ENCODE measurements at regions not wholly inside any gene's neighbourhood (a gene's known extent, or its start where the extent isn't known, plus 50 kb on each side); places are given as distances from the start of the nearest gene placed in this dataset.

DNA sequence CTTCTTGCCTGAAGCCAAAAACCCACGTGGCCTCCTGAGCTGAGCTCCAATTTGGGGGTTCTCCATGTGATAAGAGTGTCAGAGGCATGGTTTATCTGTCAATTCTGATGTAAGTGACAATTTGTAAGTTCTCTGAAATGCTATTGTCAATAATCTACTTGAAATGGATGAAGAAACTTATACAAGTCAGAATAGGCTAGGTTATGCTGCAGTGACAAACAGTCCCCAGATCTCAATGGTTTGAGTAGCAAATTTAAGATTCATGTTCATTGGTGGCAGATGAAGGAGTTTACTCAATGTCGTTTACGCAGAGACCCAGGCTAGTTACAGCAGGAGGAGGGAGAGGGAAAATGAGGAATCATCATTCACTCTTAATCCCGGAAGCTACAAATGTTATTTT is 352.4 kb downstream of the KIF16B start:
- DNase-seq = no peak

- DNase-seq = no peak
These were observed 354.1 kb downstream of the KIF16B start for GRCh38 chr20:16219182-16219581.

GRCh38 chr20:16216914-16217230 is 356.4 kb downstream of the KIF16B start:
- DNase-seq = no peak

- no peak for DNase-seq
These were observed 356.9 kb downstream of the KIF16B start for GRCh38 chr20:16216227-16216913.

DNA sequence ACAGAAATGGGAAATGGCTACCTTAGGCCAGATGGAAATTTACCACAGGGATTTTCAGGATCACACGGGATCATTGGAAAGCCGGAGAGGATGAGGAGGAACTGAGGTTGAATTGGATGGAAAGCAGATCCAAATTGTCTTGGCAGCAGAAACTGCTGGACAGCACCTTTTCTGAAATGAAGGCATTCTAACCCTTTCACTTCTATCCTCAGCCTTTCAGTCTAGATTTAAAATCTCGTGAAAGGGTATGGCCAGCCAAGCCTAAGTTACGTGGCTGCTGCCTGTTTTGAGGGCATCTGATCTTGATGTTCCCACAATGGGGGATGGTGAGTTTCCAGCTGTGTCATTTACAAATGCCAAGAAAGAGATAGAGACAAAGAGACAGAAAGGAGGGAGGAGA is 358.2 kb downstream of the KIF16B start:
- DNase-seq = no peak

DNA sequence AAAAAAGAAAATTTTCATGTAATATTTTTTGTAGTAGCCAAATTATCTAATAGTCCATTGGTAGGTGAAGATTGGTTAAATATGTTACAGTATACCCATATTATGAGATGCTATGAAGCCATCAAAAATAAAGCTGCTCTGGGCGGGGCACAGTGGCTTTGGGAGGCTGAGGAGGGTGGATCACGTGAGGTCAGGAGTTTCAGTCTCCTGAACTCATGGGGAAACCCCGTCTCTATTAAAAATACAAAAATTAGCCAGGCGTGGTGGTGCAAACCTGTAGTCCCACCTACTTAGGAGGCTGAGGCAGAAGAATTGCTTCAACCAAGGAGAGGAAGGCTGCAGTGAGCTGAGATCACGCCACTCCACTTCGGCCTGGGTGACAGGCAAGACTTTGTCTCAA is 360.5 kb downstream of the KIF16B start:
- no peak for DNase-seq

DNA sequence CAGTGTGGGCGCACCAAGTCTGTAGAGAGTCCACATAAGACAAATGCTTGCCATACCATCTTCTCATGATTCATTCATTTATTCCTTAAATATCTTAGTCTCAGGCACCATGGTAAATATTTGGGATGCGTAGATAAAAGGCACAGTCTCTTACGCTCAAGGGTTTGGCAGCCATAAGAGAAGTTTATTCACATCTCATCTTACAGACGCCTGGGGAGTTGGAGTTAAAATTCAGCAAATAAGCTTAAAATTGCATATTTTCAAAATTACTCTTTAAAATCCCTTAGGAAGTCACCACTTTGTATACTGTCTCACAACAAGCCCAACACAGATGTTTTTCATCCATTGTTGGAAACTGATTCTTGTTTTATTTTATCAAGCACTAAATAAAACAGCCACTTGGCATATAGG is 363.3 kb downstream of the KIF16B start:
- no peak for DNase-seq

DNA sequence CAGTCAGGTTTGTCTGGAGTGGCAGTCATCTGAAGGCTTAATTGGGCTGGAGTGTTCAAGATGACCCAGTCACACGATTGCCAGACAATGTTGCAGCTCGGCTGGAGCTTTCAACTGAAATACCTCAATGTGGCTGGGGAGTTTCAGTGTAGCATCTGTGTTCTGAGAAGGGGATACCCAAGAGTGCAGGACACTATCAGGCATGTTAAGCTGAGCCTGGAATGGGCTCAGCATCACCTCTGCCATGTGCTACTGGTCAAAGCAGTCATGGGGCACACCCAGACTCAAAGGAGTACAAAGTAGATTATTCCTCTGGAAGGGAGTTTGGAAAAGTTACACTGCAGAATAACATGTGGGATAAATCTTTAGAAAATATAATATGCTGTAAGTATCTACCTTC is 363.9 kb downstream of the KIF16B start:
- DNase-seq = no peak

- DNase-seq = no peak
These were observed 364.8 kb downstream of the KIF16B start for GRCh38 chr20:16208443-16208842.

- DNase-seq = no peak
These were observed 366.4 kb downstream of the KIF16B start for GRCh38 chr20:16206817-16207216.

- DNase-seq = no peak
These were observed 367.7 kb downstream of the KIF16B start for GRCh38 chr20:16205507-16205906.

GRCh38 chr20:16203096-16203495 is 370.2 kb downstream of the KIF16B start:
- no peak for DNase-seq

DNA sequence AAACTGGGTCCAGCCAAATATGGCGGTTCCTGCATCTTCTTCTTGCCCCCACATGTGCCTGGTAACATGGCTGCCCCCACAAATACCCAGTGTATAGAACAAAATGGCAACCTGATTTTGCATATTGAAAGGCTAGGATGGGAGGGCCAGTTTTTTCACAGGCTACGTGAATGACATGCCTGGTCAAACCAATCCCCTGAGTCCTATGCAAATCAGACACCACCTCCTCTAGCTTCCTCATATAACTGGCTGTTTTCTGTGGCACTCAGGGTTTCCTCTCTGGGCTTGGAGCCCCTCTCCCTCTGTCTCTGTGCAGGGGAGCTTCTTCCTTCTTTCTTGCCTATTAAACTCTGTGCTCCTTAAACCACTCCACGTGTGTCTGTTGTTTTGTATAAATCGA is 372.1 kb downstream of the KIF16B start:
- no peak for DNase-seq

- no peak for DNase-seq
These were observed 375.6 kb downstream of the KIF16B start for GRCh38 chr20:16197696-16198095.

DNA sequence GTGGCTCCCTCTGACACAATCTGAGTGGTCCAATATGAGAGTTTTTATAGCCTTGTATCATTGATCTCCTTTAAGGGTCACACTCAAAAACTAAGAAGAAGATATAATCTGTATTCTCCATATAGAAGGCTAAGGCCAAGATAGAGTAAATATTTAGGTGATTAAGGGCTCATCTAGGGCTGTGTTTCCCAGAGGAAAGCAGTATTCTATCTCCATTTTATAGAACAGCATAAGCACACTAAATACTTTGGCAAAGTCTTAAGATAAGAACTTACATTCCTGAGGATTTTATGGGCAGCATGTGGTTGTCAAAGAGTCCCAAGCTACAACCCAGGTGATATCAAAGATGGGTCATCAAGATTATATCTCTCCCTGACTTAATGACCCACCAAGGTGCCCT is 377.6 kb downstream of the KIF16B start:
- DNase-seq = no peak

DNA sequence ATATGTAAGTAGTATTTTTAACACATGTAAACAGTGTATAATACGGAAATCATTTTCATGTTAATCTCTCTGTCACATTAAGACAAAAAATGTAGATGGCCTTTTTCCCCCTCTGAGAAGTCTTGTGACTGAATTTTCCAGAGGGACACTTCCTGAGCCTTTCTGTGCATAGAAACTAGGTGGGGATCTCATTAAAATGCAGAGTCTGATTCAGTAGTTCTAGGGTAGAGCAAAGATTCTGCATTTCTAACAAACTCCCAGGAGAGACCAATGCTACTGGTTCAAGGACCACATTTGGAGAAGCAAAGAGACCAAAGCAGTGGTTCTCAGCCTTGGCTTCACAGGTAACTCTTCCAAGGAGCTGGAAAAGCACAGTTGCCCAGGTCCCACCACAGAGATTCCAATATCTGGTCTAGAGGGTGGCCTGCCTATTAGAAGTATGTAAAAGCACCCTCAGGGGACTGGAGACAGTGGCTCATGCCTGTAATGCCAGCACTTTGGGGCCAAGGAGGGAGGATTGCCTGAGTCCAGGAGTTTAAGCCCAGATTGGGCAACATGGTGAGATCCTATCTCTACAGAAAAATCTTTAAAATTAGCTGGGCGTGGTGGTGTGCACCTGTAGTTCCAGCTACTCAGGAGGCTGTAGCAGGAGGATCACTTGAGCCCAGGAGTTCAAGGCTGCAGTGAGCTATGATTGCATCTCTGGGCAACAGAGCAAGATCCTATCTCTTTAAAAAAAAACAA is 378.5 kb downstream of the KIF16B start:
- no peak for DNase-seq

DNA sequence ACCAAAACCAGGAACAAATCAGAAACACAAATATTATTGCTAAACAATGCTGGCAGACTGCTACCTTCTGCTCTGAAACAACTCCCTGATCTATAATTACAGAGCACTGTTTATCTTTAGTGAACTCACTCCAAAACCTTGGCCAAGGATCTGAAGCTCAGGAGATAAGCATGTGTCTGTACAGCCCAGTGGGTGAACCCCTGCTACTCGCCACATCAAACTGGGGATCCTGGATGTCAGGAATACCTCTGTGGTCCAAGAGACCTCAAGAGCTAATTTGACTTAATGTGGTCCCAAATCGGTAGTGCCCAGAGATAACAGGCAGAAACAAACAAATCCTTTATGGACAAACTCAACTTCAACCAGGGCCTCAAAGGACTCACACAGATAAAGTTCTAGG is 381.8 kb downstream of the KIF16B start:
- no peak for DNase-seq

GRCh38 chr20:16189371-16189770 is 383.9 kb downstream of the KIF16B start:
- DNase-seq = no peak

DNA sequence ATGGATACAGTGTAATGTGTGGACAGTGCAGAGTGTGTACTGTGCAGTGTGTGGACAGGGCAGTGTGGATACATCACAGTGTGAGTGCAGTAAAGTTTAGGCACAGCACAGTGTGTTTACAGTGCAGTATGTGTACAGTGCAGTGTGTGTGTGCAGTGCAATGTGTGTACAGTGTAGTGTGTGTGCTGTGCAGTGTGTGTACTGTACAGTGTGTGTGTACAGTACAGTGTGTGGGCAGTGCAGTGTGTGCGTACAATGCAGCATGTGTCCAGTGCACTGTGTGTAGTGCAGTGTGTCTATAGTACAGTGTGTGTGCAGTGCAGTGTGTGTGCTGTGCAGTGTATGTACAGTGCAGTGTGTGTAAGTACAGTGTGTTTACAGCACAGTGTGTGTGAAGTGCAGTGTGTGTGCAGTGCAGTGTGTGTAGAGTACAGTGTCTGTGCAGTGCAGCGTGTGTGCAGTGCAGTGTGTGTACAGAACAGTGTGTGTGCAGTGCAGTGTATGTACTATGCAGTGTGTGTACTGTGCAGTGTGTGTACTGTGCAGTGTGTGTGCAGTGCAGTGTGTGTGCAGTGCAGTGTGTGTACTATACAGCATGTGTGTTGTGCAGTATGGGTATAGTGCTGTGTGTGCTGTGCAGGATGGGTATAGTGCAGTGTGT is 385.2 kb downstream of the KIF16B start:
- no peak for DNase-seq

- no peak for DNase-seq
These were observed 393.3 kb downstream of the KIF16B start for GRCh38 chr20:16179919-16180318.

DNA sequence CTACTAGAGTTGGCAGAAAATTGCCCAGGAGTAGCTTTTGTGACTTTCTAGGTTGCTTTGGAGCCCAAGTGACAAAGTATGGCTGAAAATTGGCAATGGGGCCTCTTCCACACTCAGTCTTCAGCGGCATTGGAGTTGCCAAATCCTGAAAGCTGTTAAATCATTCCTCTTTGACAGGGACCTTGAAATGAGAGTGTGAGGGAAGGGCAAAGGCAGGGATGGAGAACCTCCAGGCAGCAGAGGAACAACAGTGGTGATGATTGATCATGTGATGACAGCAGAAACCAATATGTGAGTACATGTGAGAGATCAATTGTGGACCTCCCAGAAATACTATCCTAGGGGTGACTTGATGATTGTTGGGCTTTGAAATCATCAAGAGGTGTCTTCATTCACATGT is 393.9 kb downstream of the KIF16B start:
- no peak for DNase-seq

DNA sequence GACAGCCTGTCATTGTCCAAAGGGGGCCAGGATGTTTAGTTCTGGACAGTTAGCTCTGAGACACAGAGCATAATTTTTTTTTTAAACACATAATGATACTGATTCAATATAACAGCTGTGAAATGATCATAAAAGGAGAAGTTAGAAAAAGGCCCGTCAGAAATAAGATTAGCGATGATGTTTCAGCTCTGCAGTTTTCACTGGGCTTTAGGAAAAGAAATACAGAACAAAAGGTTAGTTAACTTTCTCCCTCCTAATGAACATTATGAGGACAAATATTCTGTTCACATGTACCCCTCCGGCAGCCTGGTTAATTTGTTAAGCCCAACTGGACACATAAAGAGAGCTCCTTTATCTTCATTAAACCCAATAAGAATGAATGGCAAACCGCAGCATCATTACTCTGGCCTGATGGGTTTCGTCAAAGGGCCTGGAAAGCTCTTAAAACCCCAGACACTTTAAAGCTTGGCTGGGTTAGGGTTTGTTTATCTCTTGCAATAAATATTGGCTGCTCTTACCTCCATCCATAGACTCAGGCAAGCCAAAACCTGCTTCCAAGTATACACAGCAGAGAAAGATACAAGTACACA is 394.6 kb downstream of the KIF16B start:
- no peak for DNase-seq

- no peak for DNase-seq
These were observed 397.8 kb downstream of the KIF16B start for GRCh38 chr20:16175322-16175961.

DNA sequence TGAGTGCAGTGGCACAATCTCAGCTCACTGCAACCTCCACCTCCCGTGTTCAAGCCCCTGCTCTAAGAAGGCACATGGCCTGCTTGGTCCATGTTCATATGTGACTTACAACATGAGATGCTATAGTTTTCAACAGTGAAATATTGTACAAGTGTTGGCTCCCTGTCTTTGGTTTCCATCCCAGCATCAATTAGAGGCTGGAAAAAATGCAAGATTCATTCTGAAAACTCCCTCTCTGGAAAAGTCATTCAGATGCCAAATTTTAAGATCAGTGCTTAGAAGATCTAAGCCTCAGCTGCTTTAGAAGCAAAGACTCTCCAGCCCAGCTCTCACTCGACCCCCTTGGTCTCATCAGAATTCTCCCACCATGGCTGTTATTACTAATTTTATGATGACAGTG is 398.9 kb downstream of the KIF16B start:
- no peak for DNase-seq
